Fibroblast of villous mesenchyme (primary cell): ENCODE measurements at regions not wholly inside any gene's neighbourhood (a gene's known extent, or its start where the extent isn't known, plus 50 kb on each side); places are given as distances from the start of the nearest gene placed in this dataset.
"Not testable (repeated sequence)": the region's sequence is repeated elsewhere in the genome, so short reads cannot be mapped to it uniquely, and the experiment has no call there.

Source experiments
- DNase-seq: peaks from one replicate; pipeline ENCODE4 v3.0.0-alpha.2; 2010; ENCODE audit warnings: low read depth
- H3K4me3 ChIP-seq: 2 replicates; pipeline ENCODE4 v1.5.1; 2011; ENCODE audit warnings: low read depth, mild to moderate bottlenecking, low read length
- TF ChIP-seq, protein P1 (sequence below): IDR thresholded peaks from 2 replicates; pipeline ENCODE4 v1.5.1; 2012; ENCODE audit warnings: low read depth, mild to moderate bottlenecking, low read length; ENCODE audit not compliant: insufficient read depth

DNA sequence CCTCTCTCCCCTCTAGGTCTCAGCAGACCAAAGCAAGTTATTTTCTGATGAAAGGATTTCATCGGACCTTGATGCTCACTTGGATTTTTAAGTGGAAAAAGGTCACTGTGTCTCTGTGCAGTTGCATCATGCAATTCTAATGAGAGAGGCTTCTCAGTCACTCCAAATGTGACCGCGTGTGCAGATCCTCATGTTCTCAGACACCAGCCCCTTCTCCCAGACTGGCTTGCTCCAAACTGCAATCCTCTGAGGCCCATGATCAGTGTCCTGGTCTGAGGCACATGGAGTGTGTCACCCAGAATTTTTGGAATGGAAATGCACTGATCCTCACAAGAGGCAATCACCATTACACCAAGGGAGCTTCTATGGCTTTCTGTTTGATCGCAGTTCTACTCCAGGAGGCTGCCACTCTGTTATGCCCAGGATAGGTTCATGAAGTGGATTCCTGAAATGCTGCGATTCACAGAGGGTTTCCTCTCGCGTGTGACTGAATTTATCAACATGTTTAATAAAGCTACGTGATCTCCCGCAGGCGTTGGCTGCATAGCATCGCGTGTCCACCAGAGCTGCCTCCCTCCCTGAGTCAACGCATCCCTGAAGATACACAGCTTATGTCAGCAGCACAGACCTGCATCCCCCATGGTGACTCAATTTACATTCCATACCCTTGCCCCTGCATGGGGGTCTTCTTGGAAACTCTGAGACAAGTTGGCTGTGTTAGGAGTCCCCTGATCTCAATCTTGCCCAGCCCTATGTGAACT is 544.6 kb upstream of the B3GAT1 start:
- TF ChIP-seq, protein P1, sequence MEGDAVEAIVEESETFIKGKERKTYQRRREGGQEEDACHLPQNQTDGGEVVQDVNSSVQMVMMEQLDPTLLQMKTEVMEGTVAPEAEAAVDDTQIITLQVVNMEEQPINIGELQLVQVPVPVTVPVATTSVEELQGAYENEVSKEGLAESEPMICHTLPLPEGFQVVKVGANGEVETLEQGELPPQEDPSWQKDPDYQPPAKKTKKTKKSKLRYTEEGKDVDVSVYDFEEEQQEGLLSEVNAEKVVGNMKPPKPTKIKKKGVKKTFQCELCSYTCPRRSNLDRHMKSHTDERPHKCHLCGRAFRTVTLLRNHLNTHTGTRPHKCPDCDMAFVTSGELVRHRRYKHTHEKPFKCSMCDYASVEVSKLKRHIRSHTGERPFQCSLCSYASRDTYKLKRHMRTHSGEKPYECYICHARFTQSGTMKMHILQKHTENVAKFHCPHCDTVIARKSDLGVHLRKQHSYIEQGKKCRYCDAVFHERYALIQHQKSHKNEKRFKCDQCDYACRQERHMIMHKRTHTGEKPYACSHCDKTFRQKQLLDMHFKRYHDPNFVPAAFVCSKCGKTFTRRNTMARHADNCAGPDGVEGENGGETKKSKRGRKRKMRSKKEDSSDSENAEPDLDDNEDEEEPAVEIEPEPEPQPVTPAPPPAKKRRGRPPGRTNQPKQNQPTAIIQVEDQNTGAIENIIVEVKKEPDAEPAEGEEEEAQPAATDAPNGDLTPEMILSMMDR = no peak
- no peak for DNase-seq
- H3K4me3 ChIP-seq = no peak overlapping the region

DNA sequence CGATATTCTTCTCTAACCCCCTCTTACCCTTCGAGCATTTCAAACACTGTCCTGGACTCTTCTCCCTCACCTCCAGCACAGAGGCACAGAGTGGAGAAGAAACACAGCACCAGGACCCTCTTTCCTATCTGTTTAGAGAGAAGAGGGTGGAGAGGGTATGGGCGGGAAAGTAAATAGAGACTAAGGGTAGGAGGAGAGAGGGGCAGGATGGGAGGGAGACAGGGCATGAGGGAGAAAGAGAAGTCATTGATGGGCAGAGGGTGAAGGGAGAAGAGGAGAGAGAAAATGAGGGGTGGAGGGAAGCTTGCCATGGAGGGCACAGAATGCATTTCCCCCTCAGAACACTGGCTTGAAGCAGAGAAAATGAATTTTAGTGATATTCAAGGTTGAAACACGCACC is 543.9 kb upstream of the B3GAT1 start:
- DNase-seq, H3K4me3 ChIP-seq: not testable (repeated sequence)

DNA sequence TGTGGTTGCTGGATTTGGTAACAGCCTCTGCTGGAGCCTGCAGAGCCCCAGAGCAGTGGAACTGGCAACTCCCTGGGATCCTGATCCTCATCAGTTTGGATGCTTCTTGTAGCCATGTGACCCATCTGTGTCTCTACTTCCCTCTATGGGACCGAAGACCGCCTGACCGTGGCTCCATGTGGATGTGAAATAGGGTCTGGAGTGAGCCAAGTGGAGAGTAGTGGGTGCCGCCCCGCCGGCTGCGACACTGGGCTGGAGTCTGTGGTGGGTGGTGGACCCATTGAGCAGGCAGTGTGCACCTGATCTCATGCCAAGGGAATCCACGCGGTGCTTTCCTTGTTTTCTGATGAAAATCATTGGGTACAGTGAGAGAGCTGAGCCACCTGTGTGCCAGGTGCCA is 543.2 kb upstream of the B3GAT1 start:
- TF ChIP-seq, protein P1 = no peak
- H3K4me3 ChIP-seq = no peak overlapping the region
- DNase-seq = no peak

DNA sequence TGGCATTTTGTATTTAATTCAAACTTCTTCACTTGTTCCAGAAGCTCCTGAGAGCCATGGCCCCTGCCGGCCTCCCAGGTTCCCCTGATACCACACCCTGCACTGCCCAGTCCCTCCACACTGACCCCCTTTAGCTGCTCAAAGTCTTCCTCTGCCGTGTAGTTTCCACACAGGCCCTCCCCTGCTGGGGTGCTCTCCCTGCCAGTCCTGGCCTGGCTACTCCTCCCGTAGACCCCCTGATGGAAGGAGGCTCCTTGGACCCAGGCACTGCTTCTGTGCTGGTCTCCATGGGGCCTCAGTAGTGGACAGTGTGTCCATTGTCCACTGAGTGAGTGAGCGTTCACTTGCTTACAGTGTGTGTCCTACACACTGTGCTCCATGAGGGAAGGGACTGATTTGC is 542.4 kb upstream of the B3GAT1 start:
- DNase-seq, H3K4me3 ChIP-seq: not testable (repeated sequence)

DNA sequence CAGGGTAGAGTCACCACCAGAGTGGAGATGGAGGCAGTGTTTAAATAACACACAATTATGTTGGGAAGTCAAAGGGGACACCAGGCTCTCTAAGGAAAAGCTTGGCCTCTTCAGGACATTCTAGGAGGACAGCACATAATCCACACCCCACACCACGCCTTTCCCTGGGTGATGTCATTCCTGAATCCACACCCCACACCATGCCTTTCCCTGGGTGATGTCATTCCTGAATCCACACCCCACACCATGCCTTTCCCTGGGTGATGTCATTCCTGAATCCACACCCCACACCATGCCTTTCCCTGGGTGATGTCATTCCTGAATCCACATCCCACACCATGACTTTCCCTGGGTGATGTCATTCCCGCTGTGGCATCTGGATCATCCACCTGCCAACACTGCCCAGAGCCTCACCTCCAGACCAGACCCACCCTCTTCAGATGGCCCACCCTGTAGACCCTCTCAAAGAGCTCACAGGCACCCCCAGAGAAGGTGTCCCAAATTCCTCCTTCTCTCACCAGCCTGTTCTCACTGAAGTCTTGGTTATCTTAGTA is 541.5 kb upstream of the B3GAT1 start:
- not testable (repeated sequence) for DNase-seq, H3K4me3 ChIP-seq

DNA sequence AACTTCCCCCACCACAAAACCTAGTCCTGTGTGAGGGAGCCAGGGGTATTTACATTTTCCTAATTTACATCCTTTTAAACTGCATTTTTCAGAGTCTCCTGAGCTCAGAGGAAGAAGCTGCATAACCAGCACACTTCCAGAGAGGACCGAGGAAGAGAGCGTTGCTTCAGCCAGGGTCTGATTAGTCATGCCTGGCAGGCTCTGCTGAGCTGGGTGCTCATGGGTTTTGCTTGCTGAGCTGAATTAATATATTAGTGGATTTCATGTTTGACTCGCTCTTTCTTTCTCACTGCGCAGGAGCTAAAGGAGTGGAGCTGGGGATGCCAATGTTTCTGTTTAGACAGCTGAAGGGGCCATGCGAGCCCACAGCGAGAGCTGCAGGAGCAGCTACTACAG is 539.3 kb upstream of the B3GAT1 start:
- peak; percentile 2 for DNase-seq
- TF ChIP-seq, protein P1 = no peak
- H3K4me3 ChIP-seq = no peak overlapping the region

DNA sequence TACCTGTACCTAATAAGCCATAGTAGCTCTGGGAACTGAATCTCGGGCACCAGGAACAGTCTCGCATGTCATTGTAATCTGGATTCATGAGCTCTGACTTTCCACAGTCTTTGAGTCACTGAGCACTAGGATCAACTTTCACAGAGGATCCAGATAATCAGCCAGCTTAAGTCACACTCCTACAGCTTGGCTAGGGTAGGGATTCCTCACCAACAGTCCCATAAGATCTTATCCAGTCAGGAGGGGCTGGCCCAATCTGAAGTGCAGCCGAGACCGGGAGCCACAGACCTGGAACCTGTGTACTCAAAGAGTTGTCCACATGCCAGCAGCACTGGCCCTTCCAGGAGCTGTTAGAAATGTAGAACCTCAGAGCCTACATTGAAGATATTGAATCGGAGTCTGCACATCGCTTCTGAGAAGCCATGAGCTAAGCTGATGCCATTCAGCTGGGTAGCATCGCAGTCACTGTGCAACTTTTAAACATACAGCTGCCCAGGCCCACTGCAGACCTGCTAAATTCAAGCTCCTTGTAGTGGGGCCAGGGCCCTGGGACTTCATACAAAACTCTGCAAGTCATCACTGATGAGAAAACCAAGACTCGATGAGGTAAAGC is 538.8 kb upstream of the B3GAT1 start:
- TF ChIP-seq, protein P1 = no peak
- no peak for DNase-seq
- H3K4me3 ChIP-seq = no peak overlapping the region

DNA sequence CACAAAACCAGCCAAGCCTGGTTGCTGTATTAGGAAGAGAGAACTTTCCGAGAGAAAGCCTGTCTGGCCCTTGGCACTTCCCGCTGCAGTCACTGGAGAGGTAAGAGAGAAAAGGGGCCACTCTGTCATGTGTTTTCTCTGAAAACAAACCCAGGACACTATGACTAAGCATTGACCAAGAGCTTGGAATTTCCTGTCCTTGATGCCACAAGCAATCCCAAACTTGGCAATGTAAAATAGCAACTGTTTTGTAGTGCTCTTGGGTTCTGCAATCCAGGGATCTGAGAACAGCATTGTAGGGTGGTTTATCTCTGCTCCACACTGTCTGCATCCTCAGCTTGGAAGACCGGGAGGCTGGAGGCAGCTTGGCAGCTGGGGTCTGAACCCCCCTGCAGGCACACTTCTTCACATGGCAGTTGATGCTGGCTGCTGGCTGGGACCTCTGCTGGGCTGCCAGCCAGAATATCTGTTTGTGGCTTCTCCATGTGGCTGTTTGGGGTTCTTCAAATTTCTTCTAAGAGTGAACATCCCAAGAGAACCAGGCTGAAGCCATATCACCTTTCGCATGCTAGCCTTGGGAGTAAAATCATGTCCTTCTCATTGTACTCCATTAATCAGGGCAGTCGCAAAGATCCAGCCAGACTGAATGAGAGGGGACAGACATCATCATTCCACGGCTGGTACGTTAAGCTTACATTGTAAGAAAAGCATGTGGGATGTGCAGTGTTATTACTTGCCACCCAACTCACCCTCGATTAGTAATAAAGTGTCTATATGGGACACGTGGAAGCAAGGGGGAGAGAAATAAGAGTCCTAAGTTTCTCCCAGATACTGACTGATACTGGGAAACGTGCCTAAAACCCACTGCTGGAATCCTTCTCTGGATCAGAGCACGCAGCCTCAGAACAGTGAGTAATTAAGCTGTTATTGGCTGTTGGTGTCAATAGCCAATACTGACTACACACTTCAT is 537.4 kb upstream of the B3GAT1 start:
- TF ChIP-seq, protein P1 = no peak

More for the DNA sequence above, 537.4 kb upstream of the B3GAT1 start:
- peak; percentile 24 for DNase-seq
- no peak overlapping the region for H3K4me3 ChIP-seq
